Right cardiac atrium (tissue), 5 donors: ENCODE measurements at regions not wholly inside any gene's neighbourhood (a gene's known extent, or its start where the extent isn't known, plus 50 kb on each side); places are given as distances from the start of the nearest gene placed in this dataset.
"Not testable (repeated sequence)": the region's sequence is repeated elsewhere in the genome, so short reads cannot be mapped to it uniquely, and the experiment has no call there.

Source experiments
- ATAC-seq, 2 donors: fragments of 200-7000 bp; cut with Tn5 transposase; one replicate each; pipeline versions ENCODE4 v1.8.0 to v1.9.1; 2020; ENCODE audit warnings: moderate library complexity in 2 of 2, mild to moderate bottlenecking in 1 of 2
- DNase-seq, 3 donors: peaks; one replicate each; pipeline ENCODE4 v3.0.0-alpha.2; 2020
- H3K27ac ChIP-seq: one replicate; pipeline ENCODE4 v1.5.1; 2013; ENCODE audit warnings: mild to moderate bottlenecking, low read length, control low read depth, moderate library complexity
- H3K27me3 ChIP-seq: one replicate; pipeline ENCODE4 v1.6.1; 2013; ENCODE audit not compliant: control insufficient read depth, insufficient read depth
- H3K4me1 ChIP-seq: one replicate; pipeline ENCODE4 v1.6.1; 2013; ENCODE audit warnings: low read length; ENCODE audit not compliant: control insufficient read depth, insufficient read depth
- H3K4me3 ChIP-seq: one replicate; pipeline ENCODE4 v1.5.1; 2013; ENCODE audit warnings: low read length, control low read depth
- H3K9me3 ChIP-seq: one replicate; pipeline ENCODE4 v1.6.1; 2013; ENCODE audit warnings: low read length; ENCODE audit not compliant: control insufficient read depth
- WGBS: extraction: QIAGEN DNeasy Blood & Tissue Kit; methylation state at CpG from one replicate; pipeline ENCODE4 v1.1.7; 2013; 5-methylcytosine and 5-hydroxymethylcytosine counted together
- intact Hi-C, 4 donors: fragments of 100-400 bp; cut with DNase I; formaldehyde crosslinking; loops; one replicate each; pipeline versions ENCODE4 v1.11.0 to v1.14.0; 2022 to 2023
- donor health status: healthy with polysubstance abuse.
- donor health status: DM: no; HTN: yes; CAD: no.
- donor health status: DM: no; HTN: no; CAD: no.
- donor health status: DM: no; HTN: yes; CAD: no; lungs with severe emphysema.
- donor health status: DM: yes; HTN: yes; CAD: no.

GRCh38 chr12:38204831-38205230, 111.7 kb upstream of the ALG10B start:
- Histone ChIP-seq H3K27me3 (no peaks in the 10 kb centered on the region), H3K4me1 (no peaks in the 10 kb centered on the region), H3K27ac (no peak overlapping the region), H3K4me3 (no peak overlapping the region), H3K9me3 (no peaks in the 10 kb centered on the region)
- intact Hi-C loops: no loop called here
- ATAC-seq (no peak), DNase-seq (no peak)
- WGBS: 79% methylated on average over 1 of the region's 1 CpG

- intact Hi-C loops: no loop called here
- no peak for ATAC-seq
Measured at GRCh38 chr12:38222011-38222410, 94.6 kb upstream of the ALG10B start.

DNA sequence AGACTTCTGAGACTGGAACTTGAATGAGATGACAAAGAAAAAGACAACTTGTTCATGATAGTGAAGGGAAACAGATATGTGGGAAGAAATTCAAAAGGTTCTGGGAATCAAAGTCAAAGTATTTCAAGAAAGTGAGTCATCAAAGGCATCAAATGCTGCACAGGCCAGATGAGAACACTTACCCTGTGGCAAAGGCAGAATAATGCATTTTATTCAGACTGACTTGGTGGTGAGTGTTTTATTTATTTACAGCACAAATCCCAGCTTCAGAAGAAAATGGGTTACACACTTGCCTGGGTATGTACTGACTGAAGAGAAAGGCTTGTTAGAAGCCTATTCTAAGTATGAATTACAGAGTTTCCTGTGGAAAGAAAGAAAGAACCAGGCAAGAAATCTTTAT, 78.2 kb upstream of the ALG10B start:
- H3K9me3 ChIP-seq, H3K27me3 ChIP-seq, DNase-seq, ATAC-seq, H3K4me1 ChIP-seq, H3K27ac ChIP-seq, H3K4me3 ChIP-seq, intact Hi-C loops: not testable (repeated sequence)

More at GRCh38 chr12:38222011-38222410, 94.6 kb upstream of the ALG10B start:
- H3K27ac ChIP-seq: no peak overlapping the region
- 62% methylated on average over 5 of the region's 5 CpGs for WGBS
- H3K27me3 ChIP-seq: no peaks in the 10 kb centered on the region
- no peaks in the 10 kb centered on the region for H3K4me1 ChIP-seq
- no peaks in the 10 kb centered on the region for H3K9me3 ChIP-seq
- DNase-seq: no peak
- no peak overlapping the region for H3K4me3 ChIP-seq

DNA sequence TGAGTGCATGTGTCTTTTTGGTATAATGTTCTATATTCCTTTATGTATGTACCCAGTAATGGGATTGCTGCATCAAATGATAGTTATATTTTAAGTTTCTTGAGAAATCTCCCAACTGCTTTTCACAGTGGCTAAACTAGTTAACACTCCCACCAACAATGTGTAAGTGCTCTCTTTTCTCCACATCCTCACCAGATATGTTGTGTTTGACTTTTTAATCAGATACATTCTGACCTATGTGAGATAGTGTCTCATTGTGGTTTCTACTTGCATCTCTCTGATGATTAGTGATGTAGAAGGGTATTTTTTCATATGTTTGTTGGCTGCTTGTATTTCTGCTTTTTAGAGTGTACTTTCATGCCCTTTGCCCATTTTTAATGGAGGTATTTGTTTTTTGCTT, 62.8 kb upstream of the ALG10B start:
- Histone ChIP-seq H3K4me3 (no peak overlapping the region), H3K27ac (no peak overlapping the region), H3K27me3 (no peaks in the 10 kb centered on the region), H3K4me1 (no peaks in the 10 kb centered on the region), H3K9me3 (no peaks in the 10 kb centered on the region)
- ATAC-seq (no peak), DNase-seq (no peak)
- intact Hi-C loops: no loop called here

- DNase-seq (no peak), ATAC-seq (no peak)
- Histone ChIP-seq H3K27ac (no peak overlapping the region), H3K4me3 (no peak overlapping the region), H3K9me3 (peaks cover 4% of the 10 kb centered on the region), H3K27me3 (no peaks in the 10 kb centered on the region), H3K4me1 (no peaks in the 10 kb centered on the region)
- WGBS: 75% methylated on average over 1 of the region's 1 CpG
- intact Hi-C loops: no loop called here
Measured at GRCh38 chr12:38258411-38258810, 58.2 kb upstream of the ALG10B start.
